H9 (cell line): ENCODE measurements at regions not wholly inside any gene's neighbourhood (a gene's known extent, or its start where the extent isn't known, plus 50 kb on each side); places are given as distances from the start of the nearest gene placed in this dataset.

Experiments used
- DNase-seq: peaks from one replicate; pipeline ENCODE4 v3.0.0-alpha.2; 2017
- H2AFZ ChIP-seq: one replicate; pipeline ENCODE4 v1.6.1; 2013; ENCODE audit warnings: mild to moderate bottlenecking, low read length, control low read depth, moderate library complexity
- H2AK5ac ChIP-seq: 2 replicates; pipeline ENCODE4 v1.6.1; 2013; ENCODE audit warnings: low read length, control low read depth, mixed read lengths; ENCODE audit not compliant: insufficient read length
- H2BK120ac ChIP-seq: one replicate; pipeline ENCODE4 v1.6.1; 2013; ENCODE audit warnings: low read depth, mild to moderate bottlenecking, low read length, control low read depth, inconsistent platforms; ENCODE audit not compliant: poor library complexity, severe bottlenecking
- H2BK12ac ChIP-seq: 2 replicates; pipeline ENCODE4 v1.6.1; 2013; ENCODE audit warnings: low read length, control low read depth, mixed read lengths, low read depth; ENCODE audit not compliant: insufficient read length
- H2BK15ac ChIP-seq: 2 replicates; pipeline ENCODE4 v1.6.1; 2013; ENCODE audit warnings: low read depth, low read length, control low read depth
- H2BK20ac ChIP-seq: one replicate; pipeline ENCODE4 v1.6.1; 2013; ENCODE audit warnings: low read depth, mild to moderate bottlenecking, low read length, control low read depth, inconsistent platforms; ENCODE audit not compliant: poor library complexity, severe bottlenecking
- H2BK5ac ChIP-seq: 2 replicates; pipeline ENCODE4 v1.6.1; 2013; ENCODE audit warnings: low read length, control low read depth, mixed read lengths; ENCODE audit not compliant: insufficient read length
- H3K14ac ChIP-seq: 2 replicates; pipeline ENCODE4 v1.6.1; 2013; ENCODE audit warnings: low read length, control low read depth; ENCODE audit not compliant: insufficient read depth
- H3K18ac ChIP-seq: 2 replicates; pipeline ENCODE4 v1.6.1; 2013; ENCODE audit warnings: low read depth, mild to moderate bottlenecking, mixed read lengths, low read length, control low read depth; ENCODE audit not compliant: insufficient read length
- H3K23ac ChIP-seq: 2 replicates; pipeline ENCODE4 v1.6.1; 2013; ENCODE audit warnings: low read length, control low read depth, mixed read lengths, low read depth; ENCODE audit not compliant: insufficient read length
- H3K23me2 ChIP-seq: 2 replicates; pipeline ENCODE4 v1.6.1; 2013; ENCODE audit warnings: low read depth, mild to moderate bottlenecking, mixed read lengths, low read length, control low read depth; ENCODE audit not compliant: insufficient read length, poor library complexity, severe bottlenecking
- H3K27ac ChIP-seq: 2 replicates; pipeline ENCODE4 v1.5.1; 2013; ENCODE audit warnings: low read length, control low read depth, mixed read lengths, low read depth; ENCODE audit not compliant: insufficient read length
- H3K27me3 ChIP-seq: 2 replicates; pipeline ENCODE4 v1.6.1; 2013; ENCODE audit warnings: low read length, control low read depth, inconsistent platforms; ENCODE audit not compliant: insufficient read depth
- H3K4ac ChIP-seq: 2 replicates; pipeline ENCODE4 v1.6.1; 2013; ENCODE audit warnings: low read depth, mild to moderate bottlenecking, control low read depth, inconsistent platforms, low read length, moderate library complexity
- H3K4me1 ChIP-seq: 2 replicates; pipeline ENCODE4 v1.6.1; 2013; ENCODE audit warnings: low read length, control low read depth, inconsistent platforms; ENCODE audit not compliant: insufficient read depth
- H3K4me2 ChIP-seq: 2 replicates; pipeline ENCODE4 v1.6.1; 2013; ENCODE audit warnings: low read length, control low read depth, mixed read lengths; ENCODE audit not compliant: insufficient read length, insufficient read depth
- H3K56ac ChIP-seq: 2 replicates; pipeline ENCODE4 v1.6.1; 2013; ENCODE audit warnings: low read depth, mild to moderate bottlenecking, mixed read lengths, low read length, control low read depth; ENCODE audit not compliant: insufficient read length
- H3K79me1 ChIP-seq: 2 replicates; pipeline ENCODE4 v1.6.1; 2013; ENCODE audit warnings: low read depth, mild to moderate bottlenecking, moderate library complexity, low read length, control low read depth, inconsistent platforms; ENCODE audit not compliant: insufficient read depth, poor library complexity, severe bottlenecking
- H3K79me2 ChIP-seq: 2 replicates; pipeline ENCODE4 v1.6.1; 2013; ENCODE audit warnings: low read length, control low read depth, inconsistent platforms; ENCODE audit not compliant: insufficient read depth
- H3K9ac ChIP-seq: 2 replicates; pipeline ENCODE4 v1.6.1; 2013; ENCODE audit warnings: low read length, control low read depth, mixed read lengths; ENCODE audit not compliant: insufficient read length; ENCODE audit errors: extremely low read depth
- H3K9me3 ChIP-seq: one replicate; pipeline ENCODE4 v1.6.1; 2013; ENCODE audit warnings: low read depth, low read length, inconsistent platforms; ENCODE audit not compliant: control insufficient read depth
- H3T11ph ChIP-seq: one replicate; pipeline ENCODE4 v1.6.1; 2013; ENCODE audit warnings: mild to moderate bottlenecking, low read length, control low read depth, inconsistent platforms
- H4K20me1 ChIP-seq: one replicate; pipeline ENCODE4 v1.6.1; 2013; ENCODE audit not compliant: control insufficient read depth, insufficient read length, insufficient read depth
- H4K5ac ChIP-seq: 2 replicates; pipeline ENCODE4 v1.6.1; 2013; ENCODE audit warnings: low read depth, mild to moderate bottlenecking, mixed read lengths, low read length, control low read depth; ENCODE audit not compliant: insufficient read length
- H4K8ac ChIP-seq: replicated peaks from 2 replicates; pipeline ENCODE4 v1.6.1; 2013; ENCODE audit warnings: low read length, control low read depth, mixed read lengths, low read depth; ENCODE audit not compliant: insufficient read length
- H4K91ac ChIP-seq: 2 replicates; pipeline ENCODE4 v1.6.1; 2013; ENCODE audit warnings: low read depth, mild to moderate bottlenecking, moderate library complexity, mixed read lengths, low read length, control low read depth; ENCODE audit not compliant: insufficient read length
- H3K27ac Mint-ChIP-seq, 3 experiments: 2 replicates in 2 of 3; 3 replicates in 1 of 3; pipeline ENCODE4 v1.8.0; 2020 to 2021; ENCODE audit warnings: mixed read lengths in 3 of 3, mild to moderate bottlenecking in 1 of 3, moderate library complexity in 1 of 3
- H3K27me3 Mint-ChIP-seq: 2 replicates; pipeline ENCODE4 v1.8.0; 2021; ENCODE audit warnings: low read depth, mild to moderate bottlenecking, moderate library complexity, mixed read lengths
- H3K36me3 Mint-ChIP-seq, 3 experiments: 2 replicates in 2 of 3; 3 replicates in 1 of 3; pipeline ENCODE4 v1.8.0; 2020 to 2021; ENCODE audit warnings: low read depth in 3 of 3, mixed read lengths in 3 of 3; ENCODE audit not compliant: insufficient read depth in 1 of 3
- H3K4me1 Mint-ChIP-seq, 2 experiments: 2 replicates each; pipeline ENCODE4 v1.8.0; 2020; ENCODE audit warnings: mixed read lengths in 2 of 2
- H3K4me3 Mint-ChIP-seq, 2 experiments: 2 replicates in 1 of 2; 3 replicates in 1 of 2; pipeline ENCODE4 v1.8.0; 2020 to 2021; ENCODE audit warnings: mild to moderate bottlenecking in 2 of 2, mixed read lengths in 2 of 2, moderate library complexity in 1 of 2
- H3K9me3 Mint-ChIP-seq, 2 experiments: 2 replicates in 1 of 2; 3 replicates in 1 of 2; pipeline ENCODE4 v1.8.0; 2020; ENCODE audit warnings: mild to moderate bottlenecking in 2 of 2, mixed read lengths in 2 of 2, moderate library complexity in 1 of 2
- CTCF ChIP-seq: fragments of 200-600 bp; sonication (generic); conservative IDR thresholded peaks from 3 replicates; pipeline ENCODE4 v1.8.0; 2021; ENCODE audit warnings: antibody characterized with exemption, mild to moderate bottlenecking
- WGBS: extraction: QIAGEN DNeasy Blood & Tissue Kit; methylation state at CpG from one replicate; pipeline ENCODE4 v1.1.7; 2013; ENCODE audit warnings: missing lambda C conversion rate, low lambda C conversion rate, mixed read lengths; ENCODE audit not compliant: insufficient read length; ENCODE audit errors: extremely low coverage; 5-methylcytosine and 5-hydroxymethylcytosine counted together

GRCh38 chr11:29480981-29481380 is 535.8 kb downstream of the KCNA4 start:
- Histone ChIP-seq H3T11ph (no peak overlapping the region), H2BK12ac (no peak overlapping the region), H3K23ac (no peak overlapping the region), H3K4me2 (no peak overlapping the region), H2BK20ac (no peak overlapping the region), H3K23me2 (no peaks in the 10 kb centered on the region), H2BK15ac (no peak overlapping the region), H3K4me1 (no peaks in the 10 kb centered on the region), H2BK5ac (no peak overlapping the region), H2BK120ac (no peak overlapping the region), H3K18ac (no peak overlapping the region), H2AFZ (no peak overlapping the region), H3K27me3 (no peaks in the 10 kb centered on the region), H4K8ac (no peak overlapping the region), H4K5ac (no peak overlapping the region), H4K91ac (no peak overlapping the region), H3K27ac (no peak overlapping the region), H4K20me1 (no peaks in the 10 kb centered on the region), H3K9ac (no peak overlapping the region), H3K79me1 (no peaks in the 10 kb centered on the region), H2AK5ac (no peak overlapping the region), H3K79me2 (no peaks in the 10 kb centered on the region), H3K4ac (no peak overlapping the region), H3K14ac (no peak overlapping the region), H3K56ac (no peak overlapping the region), H3K9me3 (no peaks in the 10 kb centered on the region)
- no peaks in the 10 kb centered on the region for H3K9me3 Mint-ChIP-seq
- no peaks in the 10 kb centered on the region; the same call in 1 of the 2 replicates for H3K27me3 Mint-ChIP-seq
- TF ChIP-seq CTCF = no peak
- H3K27ac Mint-ChIP-seq = no peak overlapping the region
- no CpG with 5 or more reads among the region's 1 CpG for WGBS
- no peak for DNase-seq
- no peak overlapping the region for H3K4me3 Mint-ChIP-seq
- H3K36me3 Mint-ChIP-seq = no peaks in the 10 kb centered on the region
- no peaks in the 10 kb centered on the region for H3K4me1 Mint-ChIP-seq
